Caco-2 (cell line): ENCODE measurements at regions not wholly inside any gene's neighbourhood (a gene's known extent, or its start where the extent isn't known, plus 50 kb on each side); places are given as distances from the start of the nearest gene placed in this dataset.

Source experiments
- BruUV-seq: library from RNA; stranded (reverse); fragments of 400-500 nt; replicated peaks from 2 replicates; lab custom pipeline; 2021; lab: Mats Ljungman, UMichigan
- CTCF ChIA-PET: fragments of 300-600 bp; sonication (Branson Sonifier 250); formaldehyde crosslinking; loops from one replicate; lab custom pipeline; 2022; ENCODE audit warnings: antibody characterized with exemption; lab: Charles Lee
- POLR2A ChIA-PET: fragments of 300-600 bp; sonication (Branson Sonifier 250); formaldehyde crosslinking; loops from one replicate; lab custom pipeline; 2022; ENCODE audit warnings: antibody characterized with exemption; lab: Charles Lee
- DNase-seq, 2 experiments: peaks; one replicate each; pipeline versions ENCODE4 v3.0.0 to v3.0.0-alpha.2; 2020 to 2022
- H3K27me3 ChIP-seq: replicated peaks from 2 replicates; pipeline ENCODE4 v1.6.0; 2011; ENCODE audit warnings: low read length; ENCODE audit not compliant: control insufficient read depth, insufficient read depth
- H3K36me3 ChIP-seq: 2 replicates; pipeline ENCODE4 v1.5.1; 2011; ENCODE audit warnings: low read length; ENCODE audit not compliant: control insufficient read depth, insufficient read depth
- H3K4me1 ChIP-seq: fragments of 250-450 bp; sonication (Bioruptor Pico); 2 replicates; pipeline ENCODE4 v1.5.1; 2020; ENCODE audit warnings: mild to moderate bottlenecking
- H3K4me3 ChIP-seq: 2 replicates; pipeline ENCODE4 v1.5.1; 2011; ENCODE audit warnings: low read depth, mild to moderate bottlenecking, control low read depth, low read length
- H3K9me3 ChIP-seq: fragments of 250-450 bp; sonication (Bioruptor Pico); 2 replicates; pipeline ENCODE4 v1.5.1; 2020; ENCODE audit warnings: mild to moderate bottlenecking, moderate library complexity
- H3K27ac Mint-ChIP-seq: one replicate; pipeline ENCODE4 v1.8.0; 2022; ENCODE audit warnings: mixed read lengths; ENCODE audit not compliant: unreplicated experiment
- H3K27me3 Mint-ChIP-seq: one replicate; pipeline ENCODE4 v1.8.0; 2022; ENCODE audit warnings: mixed read lengths; ENCODE audit not compliant: insufficient read depth, unreplicated experiment
- H3K36me3 Mint-ChIP-seq: one replicate; pipeline ENCODE4 v1.8.0; 2022; ENCODE audit warnings: mild to moderate bottlenecking, mixed read lengths; ENCODE audit not compliant: insufficient read depth, unreplicated experiment
- H3K4me1 Mint-ChIP-seq: one replicate; pipeline ENCODE4 v1.8.0; 2022; ENCODE audit warnings: low read depth, mixed read lengths; ENCODE audit not compliant: unreplicated experiment
- H3K4me3 Mint-ChIP-seq: one replicate; pipeline ENCODE4 v1.8.0; 2022; ENCODE audit warnings: mild to moderate bottlenecking, moderate library complexity, mixed read lengths; ENCODE audit not compliant: unreplicated experiment
- H3K9me3 Mint-ChIP-seq: one replicate; pipeline ENCODE4 v1.8.0; 2022; ENCODE audit warnings: mixed read lengths; ENCODE audit not compliant: unreplicated experiment
- intact Hi-C: fragments of 100-400 bp; cut with micrococcal nuclease; formaldehyde crosslinking; loops from one replicate; pipeline ENCODE4 v1.10.0; 2022; ENCODE audit not compliant: unreplicated experiment
- TF ChIP-seq, protein P1 (sequence below), 2 experiments: fragments of 200-600 bp in 1 of 2; IDR thresholded peaks; 1 replicate in 1 of 2; 2 replicates in 1 of 2; pipeline versions ENCODE4 v1.5.1 to v1.8.0; 2011 to 2022; ENCODE audit warnings: antibody characterized with exemption in 1 of 2, control low read depth in 1 of 2, inconsistent platforms in 1 of 2, low read depth in 1 of 2, low read length in 1 of 2, mild to moderate bottlenecking in 1 of 2, moderate library complexity in 1 of 2; ENCODE audit not compliant: insufficient read depth in 1 of 2, severe bottlenecking in 1 of 2, unreplicated experiment in 1 of 2

DNA sequence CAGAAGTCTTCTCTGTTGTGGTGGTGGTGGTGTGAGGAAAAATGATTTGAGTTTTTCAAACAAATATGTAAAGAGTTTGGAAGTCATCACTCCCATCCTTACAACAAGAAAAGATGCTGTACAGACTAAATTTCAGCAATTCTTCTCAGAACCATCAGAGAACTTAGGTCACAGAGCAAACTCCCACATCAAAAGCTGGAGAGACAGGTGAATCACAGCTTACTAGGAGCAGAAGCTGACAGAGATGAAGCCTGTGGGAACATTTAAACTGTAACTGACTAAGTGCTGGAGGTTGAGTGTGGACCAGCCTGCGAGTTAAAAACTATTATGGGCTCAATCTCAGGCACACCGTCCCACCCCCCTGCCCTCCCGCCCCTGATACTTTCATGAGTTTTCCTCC, 97.3 kb downstream of the AKR1D1 start:
- no peak overlapping the region for H3K4me3 Mint-ChIP-seq
- BruUV-seq = no TSS peak
- no peaks in the 10 kb centered on the region; the same call in 1 of the 2 replicates for H3K36me3 ChIP-seq

GRCh38 chr7:138176060-138176459, 99.8 kb downstream of the AKR1D1 start:
- intact Hi-C loops = no loop called here
- Mint-ChIP-seq H3K4me3 (no peak overlapping the region), H3K27ac (no peak overlapping the region), H3K27me3 (no peaks in the 10 kb centered on the region), H3K36me3 (peaks cover under 1% of the 10 kb centered on the region), H3K4me1 (peaks cover 6% of the 10 kb centered on the region), H3K9me3 (peaks cover 55% of the 10 kb centered on the region)
- Histone ChIP-seq H3K4me1 (peaks cover 6% of the 10 kb centered on the region), H3K9me3 (peaks cover 33% of the 10 kb centered on the region), H3K36me3 (no peaks in the 10 kb centered on the region; the same call in 1 of the 2 replicates), H3K27me3 (no peaks in the 10 kb centered on the region), H3K4me3 (no peak overlapping the region)
- CTCF ChIA-PET = no interaction called here
- BruUV-seq = no TSS peak
- no peak for DNase-seq
- POLR2A ChIA-PET = no interaction called here
- TF ChIP-seq, protein P1, sequence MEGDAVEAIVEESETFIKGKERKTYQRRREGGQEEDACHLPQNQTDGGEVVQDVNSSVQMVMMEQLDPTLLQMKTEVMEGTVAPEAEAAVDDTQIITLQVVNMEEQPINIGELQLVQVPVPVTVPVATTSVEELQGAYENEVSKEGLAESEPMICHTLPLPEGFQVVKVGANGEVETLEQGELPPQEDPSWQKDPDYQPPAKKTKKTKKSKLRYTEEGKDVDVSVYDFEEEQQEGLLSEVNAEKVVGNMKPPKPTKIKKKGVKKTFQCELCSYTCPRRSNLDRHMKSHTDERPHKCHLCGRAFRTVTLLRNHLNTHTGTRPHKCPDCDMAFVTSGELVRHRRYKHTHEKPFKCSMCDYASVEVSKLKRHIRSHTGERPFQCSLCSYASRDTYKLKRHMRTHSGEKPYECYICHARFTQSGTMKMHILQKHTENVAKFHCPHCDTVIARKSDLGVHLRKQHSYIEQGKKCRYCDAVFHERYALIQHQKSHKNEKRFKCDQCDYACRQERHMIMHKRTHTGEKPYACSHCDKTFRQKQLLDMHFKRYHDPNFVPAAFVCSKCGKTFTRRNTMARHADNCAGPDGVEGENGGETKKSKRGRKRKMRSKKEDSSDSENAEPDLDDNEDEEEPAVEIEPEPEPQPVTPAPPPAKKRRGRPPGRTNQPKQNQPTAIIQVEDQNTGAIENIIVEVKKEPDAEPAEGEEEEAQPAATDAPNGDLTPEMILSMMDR (IDR thresholded peaks at IDR 0.05; ENCODE audit: insufficient read depth in 1 of 2, low read depth in 1 of 2, low read length in 1 of 2, severe bottlenecking in 1 of 2, unreplicated experiment in 1 of 2) = no peak

More for the DNA sequence above, 97.3 kb downstream of the AKR1D1 start:
- H3K9me3 ChIP-seq = peaks cover 44% of the 10 kb centered on the region
- Mint-ChIP-seq H3K27me3 (no peaks in the 10 kb centered on the region), H3K36me3 (peaks cover 18% of the 10 kb centered on the region), H3K4me1 (peaks cover 31% of the 10 kb centered on the region), H3K27ac (peak overlapping the region; percentile 26), H3K9me3 (peaks cover 68% of the 10 kb centered on the region)
- intact Hi-C loops = no loop called here
- TF ChIP-seq, protein P1 (IDR thresholded peaks at IDR 0.05; ENCODE audit: insufficient read depth in 1 of 2, low read depth in 1 of 2, low read length in 1 of 2, severe bottlenecking in 1 of 2, unreplicated experiment in 1 of 2) = no peak
- ChIA-PET POLR2A (no interaction called here), CTCF (no interaction called here)
- H3K27me3 ChIP-seq = no peaks in the 10 kb centered on the region
- DNase-seq = no peak
- H3K4me3 ChIP-seq = no peak overlapping the region
- H3K4me1 ChIP-seq = peaks cover 31% of the 10 kb centered on the region

DNA sequence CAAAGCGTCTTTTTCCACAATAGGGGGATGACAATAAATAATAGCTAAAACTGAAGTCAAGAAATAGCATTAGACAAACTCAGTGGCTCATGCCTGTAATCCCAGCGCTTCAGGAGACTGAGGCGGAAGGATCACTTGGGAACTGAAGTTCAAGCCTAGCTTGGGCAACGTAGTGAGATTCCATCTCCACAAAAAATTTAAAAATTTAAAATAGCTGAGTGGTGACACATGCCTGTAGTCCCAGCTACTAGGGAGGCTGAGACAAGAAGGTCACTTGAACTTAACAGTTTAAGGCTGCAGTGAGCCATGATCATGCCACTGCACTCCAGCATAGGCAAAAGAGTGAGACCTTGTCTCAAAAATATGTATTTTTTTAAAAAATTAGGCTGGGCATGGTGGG, 107.9 kb downstream of the AKR1D1 start:
- no peaks in the 10 kb centered on the region for H3K4me1 Mint-ChIP-seq
- H3K36me3 ChIP-seq = no peaks in the 10 kb centered on the region
- intact Hi-C loops = no loop called here
- H3K4me3 ChIP-seq = no peak overlapping the region
- no peak for DNase-seq
- POLR2A ChIA-PET = no interaction called here
- TF ChIP-seq, protein P1 (IDR thresholded peaks at IDR 0.05; ENCODE audit: insufficient read depth in 1 of 2, low read depth in 1 of 2, low read length in 1 of 2, severe bottlenecking in 1 of 2, unreplicated experiment in 1 of 2) = no peak
- peaks cover 15% of the 10 kb centered on the region; the same call in 1 of the 2 replicates for H3K9me3 ChIP-seq
- H3K27me3 Mint-ChIP-seq = no peaks in the 10 kb centered on the region
- CTCF ChIA-PET = no interaction called here
- H3K4me3 Mint-ChIP-seq = no peak overlapping the region
- no peaks in the 10 kb centered on the region for H3K4me1 ChIP-seq
- H3K27me3 ChIP-seq = no peaks in the 10 kb centered on the region
- no peak overlapping the region for H3K27ac Mint-ChIP-seq
- no TSS peak for BruUV-seq
- no peaks in the 10 kb centered on the region for H3K36me3 Mint-ChIP-seq
- peaks cover 58% of the 10 kb centered on the region for H3K9me3 Mint-ChIP-seq
